Activated CD4-positive, alpha-beta T cell treated with anti-CD3 and anti-CD28 coated beads for 1 hour (primary cell): ENCODE measurements at regions not wholly inside any gene's neighbourhood (a gene's known extent, or its start where the extent isn't known, plus 50 kb on each side); places are given as distances from the start of the nearest gene placed in this dataset.

Experiments used
- DNase-seq: peaks from one replicate; pipeline ENCODE4 v3.0.0-alpha.2; 2020

GRCh38 chr1:239606850-239607400, 220.6 kb downstream of the CHRM3 start:
- no peak for DNase-seq

- no peak for DNase-seq
Measured at GRCh38 chr1:239608469-239608868, 222.1 kb downstream of the CHRM3 start.

GRCh38 chr1:239612379-239612778, 226.0 kb downstream of the CHRM3 start:
- no peak for DNase-seq

- DNase-seq, result no peak
Measured at GRCh38 chr1:239616673-239617072, 230.3 kb downstream of the CHRM3 start.

- DNase-seq, result no peak
Measured at GRCh38 chr1:239617259-239617658, 230.9 kb downstream of the CHRM3 start.

- DNase-seq, result no peak
Measured at GRCh38 chr1:239617731-239618130, 231.4 kb downstream of the CHRM3 start.

- no peak for DNase-seq
Measured at GRCh38 chr1:239619190-239619589, 232.8 kb downstream of the CHRM3 start.

GRCh38 chr1:239630767-239631166, 244.4 kb downstream of the CHRM3 start:
- DNase-seq, result no peak

- DNase-seq, result no peak
Measured at GRCh38 chr1:239633432-239633831, 247.1 kb downstream of the CHRM3 start.

GRCh38 chr1:239635276-239635675, 248.9 kb downstream of the CHRM3 start:
- no peak for DNase-seq

GRCh38 chr1:239636347-239636746, 250.0 kb downstream of the CHRM3 start:
- no peak for DNase-seq

GRCh38 chr1:239644604-239645003, 258.2 kb downstream of the CHRM3 start:
- no peak for DNase-seq

GRCh38 chr1:239647045-239647444, 260.7 kb downstream of the CHRM3 start:
- DNase-seq, result no peak

GRCh38 chr1:239647964-239648632, 261.7 kb downstream of the CHRM3 start:
- no peak for DNase-seq

- no peak for DNase-seq
Measured at GRCh38 chr1:239655023-239655422, 268.7 kb downstream of the CHRM3 start.

GRCh38 chr1:239657291-239657690, 270.9 kb downstream of the CHRM3 start:
- no peak for DNase-seq

- DNase-seq, result no peak
Measured at GRCh38 chr1:239662950-239663349, 276.6 kb downstream of the CHRM3 start.

GRCh38 chr1:239672256-239672655, 285.9 kb downstream of the CHRM3 start:
- no peak for DNase-seq

GRCh38 chr1:239675735-239676134, 289.4 kb downstream of the CHRM3 start:
- no peak for DNase-seq

GRCh38 chr1:239676522-239677273, 290.3 kb downstream of the CHRM3 start:
- no peak for DNase-seq

GRCh38 chr1:239677362-239677761, 291.0 kb downstream of the CHRM3 start:
- no peak for DNase-seq

GRCh38 chr1:239678181-239678580, 291.8 kb downstream of the CHRM3 start:
- DNase-seq, result no peak

- DNase-seq, result no peak
Measured at GRCh38 chr1:239682046-239682445, 295.7 kb downstream of the CHRM3 start.

GRCh38 chr1:239682960-239683359, 296.6 kb downstream of the CHRM3 start:
- DNase-seq, result no peak
